GM12872 (cell line): ENCODE measurements at regions not wholly inside any gene's neighbourhood (a gene's known extent, or its start where the extent isn't known, plus 50 kb on each side); places are given as distances from the start of the nearest gene placed in this dataset.

ENCODE experiments used
- CTCF ChIP-seq: IDR thresholded peaks from 3 replicates; pipeline ENCODE4 v1.5.1; 2011; ENCODE audit warnings: low read depth, mild to moderate bottlenecking, low read length, moderate library complexity; ENCODE audit not compliant: insufficient read depth

- TF ChIP-seq CTCF, result no peak
Observed at GRCh38 chr17:34474706-34475105, 104.7 kb upstream of the TMEM132E start.

- TF ChIP-seq CTCF, result no peak
Observed at GRCh38 chr17:34472363-34472762, 107.0 kb upstream of the TMEM132E start.

DNA sequence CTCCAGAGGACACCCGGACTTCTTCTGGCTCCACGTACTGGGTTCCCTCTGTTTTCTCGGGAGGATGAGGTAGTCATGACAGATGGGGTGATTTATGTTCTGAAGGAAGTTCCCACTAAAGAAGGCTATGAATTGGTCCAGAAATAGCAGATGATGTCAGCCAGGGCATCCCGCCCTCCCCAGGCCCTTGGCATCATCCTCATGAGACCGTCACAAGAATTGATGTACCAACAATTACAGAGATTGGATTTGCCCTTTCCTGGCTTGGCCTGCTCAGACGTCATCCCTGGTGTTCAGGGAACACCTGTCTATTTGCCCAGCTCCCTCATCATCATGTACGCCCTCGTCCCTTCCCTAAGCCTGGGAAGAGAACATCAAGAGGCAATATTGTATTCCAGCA lies 102.8 kb upstream of the CCL1 start:
- no peak for TF ChIP-seq CTCF

GRCh38 chr17:34464812-34465211 lies 101.8 kb upstream of the CCL1 start:
- no peak for TF ChIP-seq CTCF

GRCh38 chr17:34458266-34458665 lies 95.2 kb upstream of the CCL1 start:
- no peak for TF ChIP-seq CTCF

- TF ChIP-seq CTCF, result no peak
Observed at GRCh38 chr17:34456121-34456520, 93.1 kb upstream of the CCL1 start.

GRCh38 chr17:34452769-34453168 lies 89.7 kb upstream of the CCL1 start:
- TF ChIP-seq CTCF, result no peak

DNA sequence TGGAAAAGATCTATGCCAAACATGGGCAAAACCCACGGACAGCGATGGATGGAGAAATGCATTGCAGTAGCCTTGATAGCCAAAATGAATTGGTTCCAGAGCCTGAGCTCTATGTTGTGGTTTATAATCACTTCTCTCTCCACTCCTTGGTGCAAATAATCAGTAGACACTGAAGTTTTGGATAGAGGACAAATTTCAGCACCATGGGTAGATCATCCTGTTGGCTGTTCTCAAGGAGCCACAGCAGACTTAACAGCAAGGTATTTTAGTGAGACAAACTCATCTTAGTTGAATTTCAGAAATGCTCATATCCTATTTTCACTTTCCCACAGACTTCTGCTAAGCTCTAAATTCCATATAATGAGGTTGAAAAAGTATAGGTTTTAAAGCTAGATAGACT lies 88.3 kb upstream of the CCL1 start:
- no peak for TF ChIP-seq CTCF
